Sigmoid colon (tissue), 4 donors: ENCODE measurements at regions not wholly inside any gene's neighbourhood (a gene's known extent, or its start where the extent isn't known, plus 50 kb on each side); places are given as distances from the start of the nearest gene placed in this dataset.

Experiments used
- CTCF ChIP-seq, 4 experiments: fragments of 450-650 bp in 3 of 4; fragments of 200-600 bp in 1 of 4; IDR thresholded peaks; one replicate each; pipeline ENCODE4 v1.5.1; 2016 to 2019; ENCODE audit warnings: antibody characterized with exemption in 4 of 4, mild to moderate bottlenecking in 3 of 4, moderate library complexity in 2 of 4
- POLR2AphosphoS5 ChIP-seq, 4 donors: sonication (generic); formaldehyde crosslinking; IDR thresholded peaks; one replicate each; pipeline ENCODE4 v1.6.1; 2017; ENCODE audit warnings: antibody characterized with exemption in 4 of 4

DNA sequence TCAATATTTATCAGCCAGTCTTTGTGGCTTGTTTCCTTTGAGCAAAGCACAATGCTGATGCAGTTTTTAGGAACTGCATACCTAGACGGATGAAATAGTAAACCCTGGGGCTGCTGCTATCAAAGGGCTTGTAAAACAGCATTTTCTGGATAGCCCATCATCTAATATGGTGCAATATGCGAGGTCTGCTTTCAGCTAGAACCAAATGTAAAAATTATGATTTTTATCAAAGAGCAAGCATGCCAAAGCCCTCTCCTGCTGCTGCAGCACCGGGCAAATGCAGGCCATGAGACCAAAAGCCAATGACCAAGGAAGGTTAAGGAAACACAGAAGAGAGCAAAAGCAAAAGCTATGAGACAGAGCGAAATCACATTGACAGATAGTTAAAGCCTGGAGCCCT is 1000.4 kb downstream of the MAT2B start:
- no peak for TF ChIP-seq CTCF (IDR thresholded peaks at IDR 0.05)
- TF ChIP-seq POLR2AphosphoS5 (IDR thresholded peaks at IDR 0.05): no peak
